ENCODE measurements at regions not wholly inside any gene's neighbourhood (a gene's known extent, or its start where the extent isn't known, plus 50 kb on each side); places are given as distances from the start of the nearest gene placed in this dataset.

DNA sequence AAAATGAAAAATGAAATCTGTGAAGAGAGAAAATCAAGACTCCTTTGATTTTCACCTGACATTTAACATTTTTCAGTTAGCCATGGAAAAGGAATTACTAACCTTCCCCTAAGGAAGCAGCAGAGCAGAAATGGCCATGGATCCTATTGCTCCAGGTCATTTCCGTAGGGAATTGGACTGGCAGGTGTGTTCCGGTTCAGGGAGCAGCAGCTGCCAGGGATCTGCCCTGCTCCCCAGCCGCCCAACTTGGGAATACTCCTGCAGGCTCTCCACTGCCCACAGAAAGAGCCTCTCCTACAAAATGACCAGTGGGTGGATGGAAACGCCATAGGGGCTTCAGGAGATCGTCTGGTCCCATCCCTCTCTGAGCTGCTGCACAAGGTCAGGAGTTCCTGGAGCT is 86.0 kb upstream of the MAPK4 start:
- Histone ChIP-seq H3K23ac (ENCODE audit: insufficient read length) (no peak overlapping the region), H3K18ac (ENCODE audit: extremely low read depth, low read length) (no peak overlapping the region), H3K4me2 (ENCODE audit: insufficient read depth in 1 of 2, low read depth in 2 of 2, low read length in 2 of 2) (no peak overlapping the region), H3K4me1 (replicated peaks in 1 of 4; ENCODE audit: control insufficient read depth in 3 of 4, insufficient read depth in 4 of 4, low read length in 3 of 4) (no peaks in the 10 kb centered on the region), H3K4me3 (ENCODE audit: extremely low read depth in 1 of 4, insufficient read depth in 2 of 4, low read depth in 3 of 4, low read length in 4 of 4) (no peak overlapping the region), H3K36me3 (ENCODE audit: control insufficient read depth in 2 of 4, insufficient read depth in 4 of 4, low read length in 3 of 4) (no peaks in the 10 kb centered on the region), H3K79me1 (ENCODE audit: low read depth, low read length) (no peaks in the 10 kb centered on the region), H2BK5ac (ENCODE audit: low read depth, low read length) (no peak overlapping the region), H3K27me3 (replicated peaks in 1 of 4; ENCODE audit: control insufficient read depth in 3 of 4, extremely low read depth in 1 of 4, insufficient read depth in 3 of 4, low read length in 3 of 4) (no peaks in the 10 kb centered on the region), H3K9ac (replicated peaks in 1 of 4; ENCODE audit: extremely low read depth in 1 of 4, low read depth in 3 of 4, low read length in 3 of 4) (no peak overlapping the region), H3K56ac (replicated peaks; ENCODE audit: insufficient read length, low read depth, low read length) (no peak overlapping the region), H3K79me2 (ENCODE audit: control insufficient read depth in 1 of 2, insufficient read depth in 2 of 2, low read length in 2 of 2) (no peaks in the 10 kb centered on the region), H2BK12ac (ENCODE audit: low read depth, low read length) (no peak overlapping the region), H2BK120ac (replicated peaks; ENCODE audit: low read depth, low read length) (no peak overlapping the region), H3K9me3 (ENCODE audit: insufficient read depth in 2 of 2, low read depth in 1 of 2, low read length in 1 of 2) (no peaks in the 10 kb centered on the region; a peak in 1 of 4 replicates), H4K8ac (ENCODE audit: extremely low read depth, insufficient read depth, low read length) (no peak overlapping the region), H4K91ac (replicated peaks; ENCODE audit: insufficient read length, low read length) (no peak overlapping the region), H2AFZ (ENCODE audit: low read length) (no peak overlapping the region), H3K4ac (replicated peaks; ENCODE audit: insufficient read length, low read depth, low read length) (no peak overlapping the region), H3K27ac (ENCODE audit: low read depth, low read length) (no peak overlapping the region), H3K23me2 (ENCODE audit: low read depth, low read length) (no peaks in the 10 kb centered on the region), H4K5ac (ENCODE audit: insufficient read length, low read depth, low read length) (no peak overlapping the region), H2BK15ac (ENCODE audit: low read length) (no peak overlapping the region), H4K20me1 (replicated peaks in 1 of 2; ENCODE audit: control insufficient read depth in 1 of 2, insufficient read depth in 2 of 2, low read length in 2 of 2) (no peaks in the 10 kb centered on the region), H2BK20ac (ENCODE audit: low read length) (no peak overlapping the region), H2AK5ac (ENCODE audit: low read depth, low read length) (no peak overlapping the region), H3K14ac (ENCODE audit: insufficient read length) (no peak overlapping the region)
- 88% methylated on average over 5 of the region's 5 CpGs; no CpG with 5 or more reads in 1 of the 2 experiments for WGBS, 2 experiments (ENCODE audit: extremely low coverage in 1 of 2, insufficient coverage in 1 of 2, insufficient read length in 1 of 2, insufficient replicate concordance in 2 of 2, low coverage in 1 of 2, low lambda C conversion rate in 2 of 2, missing lambda C conversion rate in 1 of 2)
- no peak for FAIRE-seq
- ChIA-PET POLR2A (ENCODE audit: partially characterized antibody) (no interaction called here), CTCF (ENCODE audit: partially characterized antibody) (interaction anchor here (0.7 to 1.4 kb wide), 3 partner anchors 19 to 360 kb away, joined by 3 read pairs; no protein-coding TSS in a partner anchor)
- TF ChIP-seq RAD21 (IDR thresholded peaks at IDR 0.05 in 1 of 2, conservative IDR thresholded peaks at IDR 0.05 in 1 of 2; ENCODE audit: low read depth in 2 of 2, low read length in 2 of 2) = no peak
- no peak for DNase-seq (ENCODE audit: low read depth in 1 of 2, low spot score in 2 of 2)
